ENCODE measurements at regions not wholly inside any gene's neighbourhood (a gene's known extent, or its start where the extent isn't known, plus 50 kb on each side); places are given as distances from the start of the nearest gene placed in this dataset.

DNA sequence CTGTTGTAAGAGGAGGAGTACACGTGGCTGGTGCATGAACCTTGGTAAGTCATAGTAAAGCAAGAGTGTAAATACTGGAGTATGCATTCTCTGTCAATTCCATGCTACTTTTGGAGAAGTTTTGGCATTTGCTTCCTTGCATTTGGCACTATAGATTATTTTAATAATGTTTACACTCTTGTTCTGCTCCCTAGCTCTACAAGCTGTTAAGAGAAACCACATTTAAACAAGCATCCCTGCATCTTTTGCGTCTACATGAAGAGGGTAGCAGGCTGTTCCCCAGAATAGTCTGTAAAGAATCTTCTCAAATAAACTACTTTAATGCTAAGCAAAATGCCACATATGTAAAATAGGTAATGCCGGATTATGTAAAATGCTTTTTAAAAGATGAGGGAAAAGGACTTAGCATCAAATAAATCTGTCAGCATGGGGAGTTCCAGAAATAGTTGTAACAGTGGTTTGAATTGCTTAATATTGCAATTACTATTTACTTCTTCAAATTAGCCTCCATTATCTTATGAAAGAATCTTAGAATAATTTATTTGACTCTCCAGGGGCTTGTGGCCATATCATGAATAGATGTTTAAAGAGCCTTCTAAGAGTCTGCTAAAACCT, 2127.3 kb upstream of the WWC1 start:
- no peaks in the 10 kb centered on the region for H3K4me1 ChIP-seq (replicated peaks in 1 of 2)
- H3K27me3 ChIP-seq, result no peaks in the 10 kb centered on the region
- no peaks in the 10 kb centered on the region for H3K9me3 ChIP-seq (replicated peaks in 1 of 3)
- 46 to 67% (median 52%) methylated on average over 3 of the region's 3 CpGs for WGBS, 4 donors
- no peaks in the 10 kb centered on the region for H3K36me3 ChIP-seq (replicated peaks in 1 of 2)
- intact Hi-C loops (cut with DNase I), result no loop called here
- TF ChIP-seq CTCF (IDR thresholded peaks at IDR 0.05) (no peak), POLR2A (IDR thresholded peaks at IDR 0.05) (no peak)
- H3K27ac ChIP-seq, result no peak overlapping the region
- DNase-seq, result no peak
- no peak overlapping the region for H3K4me3 ChIP-seq

GRCh38 chr5:166165596-166165995, 2125.8 kb upstream of the WWC1 start:
- Histone ChIP-seq H3K4me3 (no peak overlapping the region), H3K27ac (no peak overlapping the region), H3K36me3 (replicated peaks in 1 of 2) (no peaks in the 10 kb centered on the region), H3K4me1 (replicated peaks in 1 of 2) (no peaks in the 10 kb centered on the region), H3K9me3 (replicated peaks in 1 of 3) (no peaks in the 10 kb centered on the region), H3K27me3 (no peaks in the 10 kb centered on the region)
- intact Hi-C loops (cut with DNase I), result no loop called here
- TF ChIP-seq CTCF (IDR thresholded peaks at IDR 0.05) (no peak), POLR2A (IDR thresholded peaks at IDR 0.05) (no peak)
- 38 to 43% (median 41%) methylated on average over 4 of the region's 4 CpGs for WGBS, 4 donors
- DNase-seq, result no peak

GRCh38 chr5:166166071-166166470, 2125.4 kb upstream of the WWC1 start:
- 52 to 57% (median 53%) methylated on average over 5 of the region's 5 CpGs for WGBS, 4 donors
- H3K9me3 ChIP-seq (replicated peaks in 1 of 3), result no peaks in the 10 kb centered on the region
- H3K36me3 ChIP-seq (replicated peaks in 1 of 2), result no peaks in the 10 kb centered on the region
- TF ChIP-seq CTCF (IDR thresholded peaks at IDR 0.05), result no peak
- no peak for TF ChIP-seq POLR2A (IDR thresholded peaks at IDR 0.05)
- no peak for DNase-seq
- intact Hi-C loops (cut with DNase I), result no loop called here
- H3K4me3 ChIP-seq, result no peak overlapping the region
- no peaks in the 10 kb centered on the region for H3K4me1 ChIP-seq (replicated peaks in 1 of 2)
- no peaks in the 10 kb centered on the region for H3K27me3 ChIP-seq
- H3K27ac ChIP-seq, result no peak overlapping the region

DNA sequence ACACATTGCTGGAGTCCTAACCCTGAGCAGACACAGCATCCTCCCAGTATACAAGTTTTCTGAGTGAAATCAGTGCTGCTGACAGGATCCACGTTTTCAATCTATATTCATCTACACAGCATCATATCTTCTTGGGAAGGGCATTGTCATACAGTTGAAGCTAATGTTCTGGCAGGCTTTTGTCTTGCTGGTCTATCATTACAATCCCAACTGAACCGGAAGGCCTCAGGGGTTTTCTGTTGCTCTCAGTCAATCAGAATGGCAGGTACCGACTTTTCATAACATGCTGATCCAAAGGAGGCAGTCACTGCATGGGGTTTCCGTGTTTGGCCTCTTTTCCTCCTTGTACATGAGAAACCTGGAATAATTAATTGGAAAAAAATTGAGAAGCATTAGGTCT, 2118.8 kb upstream of the WWC1 start:
- no peaks in the 10 kb centered on the region for H3K9me3 ChIP-seq (replicated peaks in 1 of 3)
- 67 to 75% (median 69%) methylated on average over 4 of the region's 4 CpGs for WGBS, 4 donors
- H3K4me1 ChIP-seq (replicated peaks in 1 of 2), result no peaks in the 10 kb centered on the region

More for the DNA sequence above, 2118.8 kb upstream of the WWC1 start:
- Histone ChIP-seq H3K27me3 (no peaks in the 10 kb centered on the region), H3K27ac (no peak overlapping the region), H3K36me3 (replicated peaks in 1 of 2) (no peaks in the 10 kb centered on the region), H3K4me3 (no peak overlapping the region)
- no peak for TF ChIP-seq POLR2A (IDR thresholded peaks at IDR 0.05)
- no peak for TF ChIP-seq CTCF (IDR thresholded peaks at IDR 0.05)
- DNase-seq, result no peak
- intact Hi-C loops (cut with DNase I), result no loop called here
